GM12892 (cell line): ENCODE measurements at regions not wholly inside any gene's neighbourhood (a gene's known extent, or its start where the extent isn't known, plus 50 kb on each side); places are given as distances from the start of the nearest gene placed in this dataset.

ENCODE experiments used
- POLR2AphosphoS5 ChIP-seq: IDR thresholded peaks from 2 replicates; pipeline ENCODE4 v1.6.1; 2011; ENCODE audit warnings: low read depth, low read length, control low read depth
- TAF1 ChIP-seq: IDR thresholded peaks from 2 replicates; pipeline ENCODE4 v1.6.1; 2011; ENCODE audit warnings: low read depth, mild to moderate bottlenecking, control low read depth, low read length, borderline replicate concordance

DNA sequence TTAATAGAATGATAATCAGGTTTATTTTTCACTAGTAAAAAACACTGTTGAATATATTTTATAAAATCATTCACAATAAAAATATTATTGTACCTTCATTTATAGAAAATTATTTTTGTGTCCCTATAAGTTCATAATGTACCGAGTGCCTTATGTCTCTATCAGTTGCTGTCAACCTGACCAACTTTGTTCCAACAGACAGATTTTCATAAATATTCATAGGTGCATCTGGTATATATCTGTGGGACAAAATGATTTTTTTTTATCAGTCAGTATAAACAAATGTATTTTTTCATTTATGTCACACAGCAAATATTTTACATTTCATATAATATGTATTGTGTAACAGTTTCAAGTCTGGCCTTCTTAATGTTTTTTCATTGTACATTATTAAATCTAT lies 195.9 kb downstream of the HGF start:
- TF ChIP-seq POLR2AphosphoS5 (no peak), TAF1 (no peak)
